ENCODE measurements at regions not wholly inside any gene's neighbourhood (a gene's known extent, or its start where the extent isn't known, plus 50 kb on each side); places are given as distances from the start of the nearest gene placed in this dataset.

DNA sequence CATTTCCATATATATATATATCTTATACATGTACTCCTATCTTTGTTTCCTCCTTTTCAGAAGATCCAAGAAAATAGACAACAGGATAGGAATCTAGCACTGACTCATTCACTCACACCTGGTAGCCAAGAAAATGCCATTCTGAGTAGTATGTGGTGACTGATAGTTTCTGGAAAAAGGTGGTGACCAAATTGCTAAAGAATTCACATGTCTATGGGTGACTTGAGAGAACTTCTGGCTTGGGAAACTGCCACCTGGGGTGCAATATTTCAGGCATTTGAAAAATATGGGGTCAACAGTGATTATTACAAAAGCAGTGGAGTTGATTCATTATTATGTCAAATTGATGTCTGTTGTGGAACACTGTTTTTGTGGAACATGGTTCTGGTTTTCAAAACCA, 605.1 kb downstream of the PCDH18 start:
- H3K27ac ChIP-seq (ENCODE audit: low read depth in 1 of 2, low read length in 2 of 2), result no peak overlapping the region

DNA sequence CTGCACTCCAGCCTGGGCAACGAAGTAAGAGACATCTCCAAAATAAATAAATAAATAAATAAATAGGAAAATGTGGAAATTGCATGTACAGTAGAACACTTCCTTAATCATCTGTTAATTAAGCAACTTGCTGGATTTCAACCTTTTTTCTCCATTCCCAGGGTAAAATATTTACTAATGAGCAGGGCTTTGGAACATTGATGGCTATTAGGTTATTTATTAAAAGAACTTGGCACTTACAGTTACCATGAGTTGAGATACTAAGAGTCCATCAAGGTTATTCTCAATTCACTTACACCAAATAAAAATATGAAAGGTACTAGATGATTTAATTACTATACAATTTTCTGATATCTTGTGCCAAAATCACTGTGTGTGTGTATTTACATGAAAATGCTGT, 607.1 kb downstream of the PCDH18 start:
- H3K4me1 Mint-ChIP-seq, result no peaks in the 10 kb centered on the region

More for the DNA sequence above, 605.1 kb downstream of the PCDH18 start:
- Histone ChIP-seq H3K4me3 (replicated peaks in 1 of 3; ENCODE audit: low read depth in 2 of 3, low read length in 3 of 3) (no peak overlapping the region), H3K27me3 (ENCODE audit: control insufficient read depth in 2 of 2, insufficient read depth in 2 of 2, low read length in 2 of 2) (no peaks in the 10 kb centered on the region), H3K4me2 (replicated peaks; ENCODE audit: extremely low read depth, low read length, poor library complexity, severe bottlenecking) (no peak overlapping the region), H4K20me1 (ENCODE audit: insufficient read depth, low read length) (no peaks in the 10 kb centered on the region), H3K36me3 (replicated peaks in 1 of 2; ENCODE audit: control insufficient read depth in 1 of 2, insufficient read depth in 2 of 2, low read length in 2 of 2) (no peaks in the 10 kb centered on the region), H3K4me1 (ENCODE audit: control insufficient read depth in 1 of 2, insufficient read depth in 2 of 2, low read length in 2 of 2) (no peaks in the 10 kb centered on the region), H3K79me2 (ENCODE audit: insufficient read depth, low read length) (no peaks in the 10 kb centered on the region), H3K9me3 (replicated peaks in 1 of 2; ENCODE audit: control insufficient read depth in 1 of 2, insufficient read depth in 1 of 2, low read length in 2 of 2) (peaks cover 0 to 13% of the 10 kb centered on the region in 2 donors), H3K9ac (ENCODE audit: insufficient read depth, low read length, poor library complexity, severe bottlenecking) (no peak overlapping the region), H2AFZ (ENCODE audit: insufficient read depth, low read depth, low read length, poor library complexity, severe bottlenecking) (no peak overlapping the region)
- TF ChIP-seq, protein P1, sequence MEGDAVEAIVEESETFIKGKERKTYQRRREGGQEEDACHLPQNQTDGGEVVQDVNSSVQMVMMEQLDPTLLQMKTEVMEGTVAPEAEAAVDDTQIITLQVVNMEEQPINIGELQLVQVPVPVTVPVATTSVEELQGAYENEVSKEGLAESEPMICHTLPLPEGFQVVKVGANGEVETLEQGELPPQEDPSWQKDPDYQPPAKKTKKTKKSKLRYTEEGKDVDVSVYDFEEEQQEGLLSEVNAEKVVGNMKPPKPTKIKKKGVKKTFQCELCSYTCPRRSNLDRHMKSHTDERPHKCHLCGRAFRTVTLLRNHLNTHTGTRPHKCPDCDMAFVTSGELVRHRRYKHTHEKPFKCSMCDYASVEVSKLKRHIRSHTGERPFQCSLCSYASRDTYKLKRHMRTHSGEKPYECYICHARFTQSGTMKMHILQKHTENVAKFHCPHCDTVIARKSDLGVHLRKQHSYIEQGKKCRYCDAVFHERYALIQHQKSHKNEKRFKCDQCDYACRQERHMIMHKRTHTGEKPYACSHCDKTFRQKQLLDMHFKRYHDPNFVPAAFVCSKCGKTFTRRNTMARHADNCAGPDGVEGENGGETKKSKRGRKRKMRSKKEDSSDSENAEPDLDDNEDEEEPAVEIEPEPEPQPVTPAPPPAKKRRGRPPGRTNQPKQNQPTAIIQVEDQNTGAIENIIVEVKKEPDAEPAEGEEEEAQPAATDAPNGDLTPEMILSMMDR (IDR thresholded peaks at IDR 0.05), result no peak
- Mint-ChIP-seq H3K27me3 (ENCODE audit: low read depth in 3 of 3) (no peaks in the 10 kb centered on the region), H3K27ac (no peak overlapping the region), H3K36me3 (no peaks in the 10 kb centered on the region), H3K9me3 (peaks cover 0 to 12% (median 4%) of the 10 kb centered on the region in 7 donors), H3K4me3 (no peak overlapping the region), H3K4me1 (no peaks in the 10 kb centered on the region)
- DNase-seq, result no peak
- intact Hi-C loops (cut with micrococcal nuclease), result no loop called here

More for the DNA sequence above, 607.1 kb downstream of the PCDH18 start:
- Histone ChIP-seq H3K4me3 (replicated peaks in 1 of 3; ENCODE audit: low read depth in 2 of 3, low read length in 3 of 3) (no peak overlapping the region), H3K27ac (ENCODE audit: low read depth in 1 of 2, low read length in 2 of 2) (no peak overlapping the region), H3K27me3 (ENCODE audit: control insufficient read depth in 2 of 2, insufficient read depth in 2 of 2, low read length in 2 of 2) (no peaks in the 10 kb centered on the region), H3K4me2 (replicated peaks; ENCODE audit: extremely low read depth, low read length, poor library complexity, severe bottlenecking) (no peak overlapping the region), H3K9ac (ENCODE audit: insufficient read depth, low read length, poor library complexity, severe bottlenecking) (no peak overlapping the region), H3K79me2 (ENCODE audit: insufficient read depth, low read length) (no peaks in the 10 kb centered on the region), H3K36me3 (replicated peaks in 1 of 2; ENCODE audit: control insufficient read depth in 1 of 2, insufficient read depth in 2 of 2, low read length in 2 of 2) (no peaks in the 10 kb centered on the region), H3K9me3 (replicated peaks in 1 of 2; ENCODE audit: control insufficient read depth in 1 of 2, insufficient read depth in 1 of 2, low read length in 2 of 2) (peaks cover 0 to 13% of the 10 kb centered on the region in 2 donors), H4K20me1 (ENCODE audit: insufficient read depth, low read length) (no peaks in the 10 kb centered on the region), H3K4me1 (ENCODE audit: control insufficient read depth in 1 of 2, insufficient read depth in 2 of 2, low read length in 2 of 2) (no peaks in the 10 kb centered on the region), H2AFZ (ENCODE audit: insufficient read depth, low read depth, low read length, poor library complexity, severe bottlenecking) (no peak overlapping the region)
- no peak overlapping the region for H3K27ac Mint-ChIP-seq
- TF ChIP-seq, protein P1 (IDR thresholded peaks at IDR 0.05), result no peak
- no peaks in the 10 kb centered on the region for H3K36me3 Mint-ChIP-seq
- peaks cover 0 to 12% (median 4%) of the 10 kb centered on the region in 7 donors for H3K9me3 Mint-ChIP-seq
- no peak overlapping the region for H3K4me3 Mint-ChIP-seq
- intact Hi-C loops (cut with micrococcal nuclease), result no loop called here
- no CpG with 5 or more reads among the region's 1 CpG for WGBS (ENCODE audit: insufficient coverage)
- H3K27me3 Mint-ChIP-seq (ENCODE audit: low read depth in 3 of 3), result no peaks in the 10 kb centered on the region
- DNase-seq, result no peak
